H7 (cell line): ENCODE measurements at regions not wholly inside any gene's neighbourhood (a gene's known extent, or its start where the extent isn't known, plus 50 kb on each side); places are given as distances from the start of the nearest gene placed in this dataset.

Experiments
- DNase-seq: peaks from one replicate; pipeline ENCODE4 v3.0.0; 2012
- H3K27me3 ChIP-seq: 2 replicates; pipeline ENCODE4 v1.6.0; 2011; ENCODE audit warnings: mild to moderate bottlenecking, low read length; ENCODE audit not compliant: control insufficient read depth, insufficient read depth
- H3K36me3 ChIP-seq: replicated peaks from 2 replicates; pipeline ENCODE4 v1.5.1; 2011; ENCODE audit warnings: low read length; ENCODE audit not compliant: control insufficient read depth, insufficient read depth
- H3K4me3 ChIP-seq: 2 replicates; pipeline ENCODE4 v1.5.1; 2011; ENCODE audit warnings: low read depth, mild to moderate bottlenecking, control low read depth, low read length, moderate library complexity; ENCODE audit not compliant: insufficient read depth

GRCh38 chr12:77493302-77494168 is 337.2 kb upstream of the NAV3 start:
- no peaks in the 10 kb centered on the region for H3K36me3 ChIP-seq
- no peak for DNase-seq
- no peaks in the 10 kb centered on the region for H3K27me3 ChIP-seq
- H3K4me3 ChIP-seq = no peak overlapping the region

GRCh38 chr12:77492536-77492935 is 338.2 kb upstream of the NAV3 start:
- Histone ChIP-seq H3K4me3 (no peak overlapping the region), H3K27me3 (no peaks in the 10 kb centered on the region), H3K36me3 (no peaks in the 10 kb centered on the region)
- no peak for DNase-seq

DNA sequence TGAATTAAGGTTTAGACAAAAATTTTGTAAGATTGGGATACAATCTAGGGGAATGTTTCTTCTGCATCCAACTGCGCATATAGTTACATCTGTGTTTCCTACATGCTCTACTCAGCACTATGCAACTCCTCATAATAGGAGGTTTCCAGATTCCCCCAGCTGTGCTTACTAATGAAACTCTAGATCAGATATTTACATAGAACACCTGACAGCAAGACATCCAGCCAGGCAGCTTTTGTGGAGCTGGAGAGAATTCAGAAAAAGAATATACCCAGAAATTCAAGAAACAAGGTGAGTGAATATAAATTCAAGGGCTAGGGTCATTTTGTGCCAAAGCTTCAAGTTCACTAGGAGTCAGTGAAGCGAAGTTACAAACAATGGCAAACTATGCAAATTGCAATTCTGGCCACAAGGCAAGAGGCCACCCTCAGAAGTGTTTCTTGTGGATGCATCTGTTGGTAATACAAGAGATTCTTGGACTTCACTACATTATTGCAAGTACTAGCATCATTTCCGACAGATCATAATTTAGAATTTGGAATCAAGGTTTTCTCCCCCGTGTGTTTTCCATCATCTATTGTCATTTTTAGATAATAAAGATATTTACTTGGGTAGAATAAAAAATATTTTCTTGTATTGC is 341.2 kb upstream of the NAV3 start:
- no peaks in the 10 kb centered on the region for H3K27me3 ChIP-seq
- H3K4me3 ChIP-seq = no peak overlapping the region
- DNase-seq = no peak
- H3K36me3 ChIP-seq = no peaks in the 10 kb centered on the region

GRCh38 chr12:77488041-77488620 is 342.6 kb upstream of the NAV3 start:
- no peak for DNase-seq
- Histone ChIP-seq H3K4me3 (no peak overlapping the region), H3K27me3 (no peaks in the 10 kb centered on the region), H3K36me3 (no peaks in the 10 kb centered on the region)

GRCh38 chr12:77486872-77487271 is 343.8 kb upstream of the NAV3 start:
- Histone ChIP-seq H3K27me3 (no peaks in the 10 kb centered on the region), H3K4me3 (no peak overlapping the region), H3K36me3 (no peaks in the 10 kb centered on the region)
- no peak for DNase-seq

- peak; percentile 4 for DNase-seq
- Histone ChIP-seq H3K36me3 (no peaks in the 10 kb centered on the region), H3K4me3 (no peak overlapping the region), H3K27me3 (no peaks in the 10 kb centered on the region)
Measured at GRCh38 chr12:77485961-77486854, 344.5 kb upstream of the NAV3 start.

- Histone ChIP-seq H3K4me3 (no peak overlapping the region), H3K27me3 (no peaks in the 10 kb centered on the region), H3K36me3 (no peaks in the 10 kb centered on the region)
- DNase-seq = no peak
Measured at GRCh38 chr12:77481687-77482086, 349.0 kb upstream of the NAV3 start.

DNA sequence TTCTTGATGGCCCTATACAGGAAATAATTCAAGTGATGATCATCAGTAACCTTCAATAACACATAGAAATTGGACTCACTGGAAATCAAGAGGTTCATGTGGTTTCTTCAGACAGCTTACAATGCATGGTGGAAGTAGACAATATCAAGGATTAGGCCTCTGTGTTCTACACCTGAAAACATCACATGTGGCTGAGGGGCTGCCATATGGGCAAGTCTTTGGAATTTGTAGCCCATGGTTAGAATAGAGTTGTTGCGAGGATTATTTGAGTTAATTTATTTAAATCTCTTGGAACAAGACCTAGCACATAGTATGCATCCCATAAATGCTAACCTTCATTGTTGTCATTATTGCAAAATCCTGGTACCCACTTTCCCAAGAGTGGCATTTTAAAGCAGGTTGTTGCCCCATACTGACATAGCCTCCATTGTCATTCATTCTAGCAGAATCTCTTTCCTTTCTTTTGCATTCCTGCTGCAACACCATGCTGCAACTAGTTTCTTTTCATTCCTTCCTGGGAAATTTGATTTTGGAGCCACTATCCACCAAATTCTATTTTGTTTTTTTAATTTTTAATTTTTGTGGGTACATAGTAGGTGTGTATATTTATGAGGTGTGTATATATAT is 352.7 kb upstream of the NAV3 start:
- Histone ChIP-seq H3K27me3 (no peaks in the 10 kb centered on the region), H3K4me3 (no peak overlapping the region), H3K36me3 (no peaks in the 10 kb centered on the region)
- DNase-seq = peak; percentile 33

- Histone ChIP-seq H3K36me3 (no peaks in the 10 kb centered on the region), H3K4me3 (no peak overlapping the region), H3K27me3 (no peaks in the 10 kb centered on the region)
- DNase-seq = no peak
Measured at GRCh38 chr12:77471801-77472200, 358.9 kb upstream of the NAV3 start.

DNA sequence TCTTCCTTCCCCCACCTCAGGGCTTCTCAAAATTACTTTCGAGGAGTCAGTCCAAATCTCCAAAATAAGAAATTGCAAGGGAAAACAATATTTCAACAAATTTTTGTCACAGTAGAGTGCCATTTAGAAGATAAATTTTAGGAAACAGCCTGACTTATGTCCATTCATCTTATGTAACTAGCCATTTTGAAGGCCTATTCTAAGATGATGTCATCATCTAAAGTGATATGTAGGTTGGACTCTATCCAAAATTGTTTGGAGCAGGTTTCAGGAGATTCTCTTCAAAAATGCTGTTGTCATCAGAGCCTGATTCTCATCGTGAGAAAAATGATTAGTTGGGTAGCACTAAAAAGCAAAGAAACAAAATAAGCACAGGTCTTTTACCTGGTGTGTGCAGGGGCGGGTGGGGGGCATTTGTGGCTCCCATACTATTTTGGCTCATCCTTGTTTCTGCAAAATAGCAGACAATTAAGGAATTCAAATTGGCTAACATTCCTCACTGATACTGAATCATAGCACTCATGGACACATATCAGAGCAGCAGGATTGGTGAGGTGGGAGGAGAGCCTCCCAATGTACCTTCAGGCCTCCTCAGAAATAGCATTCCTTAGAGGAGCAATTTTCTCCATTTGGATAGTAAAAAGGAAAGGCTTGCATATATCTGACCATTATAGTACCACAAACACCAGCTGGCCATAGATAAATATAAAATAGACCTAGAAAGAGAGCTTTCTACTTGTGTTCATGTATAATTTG is 360.9 kb upstream of the NAV3 start:
- no peak overlapping the region for H3K4me3 ChIP-seq
- H3K36me3 ChIP-seq = no peaks in the 10 kb centered on the region
- no peak for DNase-seq
- H3K27me3 ChIP-seq = no peaks in the 10 kb centered on the region

DNA sequence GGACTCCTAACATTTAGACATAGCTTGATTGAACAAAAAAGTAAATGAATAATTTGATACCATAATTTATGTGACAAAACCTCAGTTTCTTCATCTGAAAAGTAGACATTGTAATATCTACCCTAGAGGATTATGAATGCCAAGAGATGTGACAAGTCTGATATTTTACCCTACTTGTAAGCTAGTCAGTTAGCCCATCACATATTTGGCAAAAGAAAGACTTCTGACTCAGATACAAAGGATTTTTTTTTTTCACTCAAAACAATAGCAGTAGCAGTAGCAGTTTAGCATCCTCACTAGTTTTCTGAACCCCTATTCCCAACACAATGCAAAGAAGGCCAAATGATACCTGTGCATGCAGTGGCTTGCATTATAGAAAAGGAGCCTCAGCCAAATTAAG is 377.3 kb upstream of the E2F7 start:
- H3K4me3 ChIP-seq = no peak overlapping the region
- no peaks in the 10 kb centered on the region for H3K27me3 ChIP-seq
- no peaks in the 10 kb centered on the region for H3K36me3 ChIP-seq
- no peak for DNase-seq

DNA sequence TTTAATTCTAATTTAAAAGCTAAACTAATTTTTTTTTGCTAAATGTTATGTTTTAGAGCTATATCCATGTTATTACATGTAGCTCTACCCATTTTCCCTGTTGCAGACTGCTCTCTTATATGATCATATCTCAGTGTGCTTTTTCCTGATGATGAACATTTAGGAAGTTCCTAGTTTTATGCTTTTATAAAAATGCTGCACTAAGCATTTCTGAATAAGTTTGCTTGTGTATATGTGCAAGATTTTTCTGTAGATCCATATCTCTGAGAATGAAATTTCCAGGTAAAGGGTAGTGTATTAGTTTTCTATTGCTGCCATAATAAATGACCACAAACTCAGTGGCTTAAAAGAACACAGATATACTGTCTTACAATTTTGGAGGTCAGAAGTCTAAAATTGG is 374.4 kb upstream of the E2F7 start:
- H3K27me3 ChIP-seq = no peaks in the 10 kb centered on the region
- no peaks in the 10 kb centered on the region for H3K36me3 ChIP-seq
- H3K4me3 ChIP-seq = no peak overlapping the region
- no peak for DNase-seq

- H3K27me3 ChIP-seq = no peaks in the 10 kb centered on the region
- H3K36me3 ChIP-seq = no peaks in the 10 kb centered on the region
- no peak overlapping the region for H3K4me3 ChIP-seq
- no peak for DNase-seq
Measured at GRCh38 chr12:77438644-77439043, 373.3 kb upstream of the E2F7 start.
